ENCODE measurements at regions not wholly inside any gene's neighbourhood (a gene's known extent, or its start where the extent isn't known, plus 50 kb on each side); places are given as distances from the start of the nearest gene placed in this dataset.

DNA sequence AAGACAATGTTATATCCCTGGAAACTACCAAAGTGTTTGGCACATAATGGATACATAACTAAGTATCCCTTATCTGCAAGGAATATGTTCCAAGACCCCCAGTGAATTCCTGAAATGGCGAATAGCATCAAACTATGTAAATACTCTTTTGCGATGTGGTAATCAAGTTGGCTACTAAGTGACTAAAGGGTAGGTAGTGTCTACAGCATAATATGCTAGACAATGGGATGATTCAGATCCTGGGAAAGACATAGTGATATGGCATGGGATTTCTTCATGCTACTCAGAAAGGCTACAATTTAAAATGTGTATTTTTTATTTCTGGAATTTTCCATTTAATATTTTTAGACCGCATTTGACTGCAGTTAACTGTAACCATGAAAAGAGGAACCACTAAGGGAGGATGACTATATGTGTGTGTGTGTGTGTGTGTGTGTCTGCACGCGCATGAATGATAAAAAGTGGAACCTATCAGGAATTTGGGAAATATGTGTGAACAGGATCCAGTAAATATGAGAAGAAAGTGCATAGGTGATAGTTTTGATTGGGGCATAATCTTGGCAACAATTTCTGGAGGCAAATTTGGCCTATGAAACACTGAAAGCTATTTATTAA, 1899.9 kb downstream of the NCAM2 start:
- DNase-seq = no peak
- TF ChIP-seq GATA1 (IDR thresholded peaks at IDR 0.05; ENCODE audit: low read depth, low read length) (no peak), POLR2A (IDR thresholded peaks at IDR 0.05; ENCODE audit: low read length) (no peak)

DNA sequence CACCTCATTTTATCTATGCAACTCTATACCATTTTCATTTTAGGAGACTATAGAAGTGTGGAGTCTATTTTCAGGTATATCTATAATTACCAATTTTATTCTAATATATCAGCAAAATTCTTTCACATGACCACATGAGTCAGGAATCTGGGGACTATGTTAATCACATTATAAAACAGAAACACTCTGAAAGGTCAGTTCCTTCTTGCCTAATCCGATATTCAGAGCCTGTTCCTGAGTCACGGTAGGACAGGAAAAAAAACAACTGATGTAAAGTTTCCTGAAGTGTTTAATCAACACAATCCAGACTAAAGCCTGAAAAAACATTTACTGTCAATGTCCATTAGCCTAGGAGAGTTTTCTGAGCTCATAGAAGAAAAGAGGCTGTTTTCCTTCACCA, 1902.3 kb downstream of the NCAM2 start:
- DNase-seq = no peak
- TF ChIP-seq GATA1 (IDR thresholded peaks at IDR 0.05; ENCODE audit: low read depth, low read length) = no peak
- TF ChIP-seq POLR2A (IDR thresholded peaks at IDR 0.05; ENCODE audit: low read length) = no peak

DNA sequence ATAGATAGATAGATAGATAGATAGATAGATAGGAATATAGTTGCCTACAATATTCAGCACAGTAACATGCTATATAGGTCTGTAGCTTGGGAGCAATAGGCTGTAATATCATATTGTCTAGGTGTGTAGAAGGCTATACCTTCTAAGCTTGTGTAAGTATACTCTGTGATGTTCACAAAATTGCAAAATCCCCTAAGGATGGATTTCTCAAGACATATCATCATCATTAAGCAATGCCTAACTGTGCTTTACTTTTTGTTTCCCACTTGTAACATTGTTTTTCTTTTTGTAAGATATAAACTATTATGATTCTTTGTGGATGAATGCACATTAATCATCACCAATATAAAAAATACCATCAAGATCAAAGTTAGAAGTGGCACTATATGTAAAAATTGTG, 1905.6 kb downstream of the NCAM2 start:
- DNase-seq = no peak
- no peak for TF ChIP-seq GATA1 (IDR thresholded peaks at IDR 0.05; ENCODE audit: low read depth, low read length)
- no peak for TF ChIP-seq POLR2A (IDR thresholded peaks at IDR 0.05; ENCODE audit: low read length)

DNA sequence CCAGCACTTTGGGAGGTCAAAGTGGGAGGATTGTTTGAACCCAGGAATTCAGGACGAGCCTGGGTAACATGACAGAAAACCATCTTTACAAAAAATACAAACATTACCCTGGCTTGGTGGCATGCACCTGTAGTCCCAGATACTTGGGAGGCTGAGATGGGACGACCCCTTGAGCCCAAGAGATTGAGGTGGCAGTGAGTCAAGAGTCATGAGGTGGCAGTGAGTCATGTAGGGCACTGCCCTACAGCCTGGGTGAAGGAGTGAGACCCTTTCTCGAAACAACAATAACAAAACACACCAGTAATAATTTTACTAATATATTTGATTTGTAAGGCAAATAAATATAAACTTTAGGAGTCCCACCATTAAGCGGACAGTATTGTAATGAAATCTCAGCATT, 1906.2 kb downstream of the NCAM2 start:
- no peak for TF ChIP-seq POLR2A (IDR thresholded peaks at IDR 0.05; ENCODE audit: low read length)
- no peak for TF ChIP-seq GATA1 (IDR thresholded peaks at IDR 0.05; ENCODE audit: low read depth, low read length)
- no peak for DNase-seq

DNA sequence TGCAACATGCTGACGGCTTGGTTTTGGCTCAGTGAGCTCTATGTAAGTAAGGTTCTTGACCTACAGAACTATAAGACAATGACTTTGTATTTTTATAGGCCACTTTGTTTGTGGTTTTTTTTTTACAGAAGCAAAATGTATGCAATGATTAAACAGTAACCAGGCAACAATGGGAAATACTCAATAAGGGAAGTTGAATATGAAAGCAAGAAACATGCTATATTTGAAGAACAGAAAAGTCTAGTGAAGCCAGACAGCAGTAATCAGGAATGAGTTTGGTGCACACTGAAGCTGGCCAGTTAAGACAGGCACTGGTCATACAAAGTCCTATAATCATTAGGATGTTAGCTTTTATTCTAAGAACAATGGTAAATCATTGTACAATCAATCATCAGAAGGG, 1926.8 kb downstream of the NCAM2 start:
- TF ChIP-seq POLR2A (IDR thresholded peaks at IDR 0.05; ENCODE audit: low read length) (no peak), GATA1 (IDR thresholded peaks at IDR 0.05; ENCODE audit: low read depth, low read length) (no peak)
- no peak for DNase-seq

DNA sequence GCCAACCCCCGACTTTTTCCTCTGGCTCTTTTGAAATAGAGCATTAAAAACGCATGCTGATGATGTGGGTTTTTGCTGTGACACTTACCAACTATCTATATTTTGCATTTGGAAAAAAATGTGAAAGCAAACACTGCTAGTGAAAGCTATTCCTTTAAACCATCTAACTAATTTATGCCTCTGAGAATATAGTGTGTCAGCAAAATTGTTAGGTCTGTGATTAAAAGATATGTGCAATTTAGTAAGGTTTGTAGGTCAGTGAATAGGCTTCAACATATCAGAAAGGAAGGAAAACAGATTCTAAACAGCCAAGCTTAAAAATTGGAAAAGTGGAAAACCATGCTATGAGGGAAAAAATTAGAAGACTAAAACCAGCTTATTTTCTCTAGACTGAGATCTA, 1929.3 kb downstream of the NCAM2 start:
- DNase-seq = no peak
- TF ChIP-seq GATA1 (IDR thresholded peaks at IDR 0.05; ENCODE audit: low read depth, low read length) (no peak), POLR2A (IDR thresholded peaks at IDR 0.05; ENCODE audit: low read length) (no peak)

DNA sequence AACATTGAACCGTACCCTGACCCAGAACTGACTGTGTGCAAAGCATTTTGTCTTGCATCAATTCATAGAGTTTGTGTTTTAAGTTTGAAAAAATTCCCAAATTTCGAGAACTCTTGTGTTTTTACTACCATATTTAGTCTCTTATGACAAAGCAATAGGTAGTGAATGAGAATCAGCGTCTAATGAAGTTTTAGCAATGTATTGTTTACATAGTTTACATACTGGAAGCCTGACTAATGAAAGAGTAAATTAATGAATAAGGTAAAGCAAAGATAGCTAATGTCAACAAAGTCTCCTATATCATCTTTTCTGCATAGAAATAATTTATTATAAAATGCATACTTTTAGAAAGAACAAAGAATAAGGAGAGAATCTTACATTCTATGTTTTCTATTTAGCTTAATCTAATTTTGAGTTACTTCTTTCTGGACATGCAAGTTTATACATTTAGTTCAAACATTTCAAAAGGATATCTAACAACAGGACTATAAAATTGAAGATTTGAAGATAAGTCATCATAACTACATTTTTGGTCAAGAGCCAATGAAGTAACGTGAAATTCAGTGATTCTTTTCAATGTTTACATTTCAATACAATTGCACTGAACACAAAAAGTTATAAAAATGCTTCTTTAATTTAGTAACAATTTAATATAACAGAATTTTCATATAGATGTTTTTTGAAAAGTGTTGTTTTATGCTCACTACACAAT, 1943.7 kb downstream of the NCAM2 start:
- no peak for TF ChIP-seq GATA1 (IDR thresholded peaks at IDR 0.05; ENCODE audit: low read depth, low read length)
- no peak for TF ChIP-seq POLR2A (IDR thresholded peaks at IDR 0.05; ENCODE audit: low read length)
- no peak for DNase-seq

DNA sequence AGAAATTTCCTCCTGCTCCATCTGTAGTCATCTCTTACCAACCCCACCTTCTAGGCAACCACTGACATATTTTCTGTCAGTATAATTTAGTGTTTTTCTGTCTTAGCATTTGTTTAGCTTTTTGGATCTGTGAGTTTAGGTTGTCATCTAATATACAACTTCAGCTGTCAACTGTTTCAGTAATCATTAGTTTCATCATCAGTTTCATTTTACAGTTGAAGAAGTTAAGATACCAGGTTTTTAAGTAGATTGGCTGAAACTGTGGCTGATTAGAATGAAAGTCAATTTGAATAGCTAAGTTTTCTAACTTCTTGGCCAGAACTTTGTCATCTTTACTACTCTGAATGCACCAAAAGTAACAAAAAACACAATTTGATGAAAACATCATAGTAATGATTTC, 1957.3 kb downstream of the NCAM2 start:
- no peak for DNase-seq
- TF ChIP-seq POLR2A (IDR thresholded peaks at IDR 0.05; ENCODE audit: low read length) (no peak), GATA1 (IDR thresholded peaks at IDR 0.05; ENCODE audit: low read depth, low read length) (no peak)

DNA sequence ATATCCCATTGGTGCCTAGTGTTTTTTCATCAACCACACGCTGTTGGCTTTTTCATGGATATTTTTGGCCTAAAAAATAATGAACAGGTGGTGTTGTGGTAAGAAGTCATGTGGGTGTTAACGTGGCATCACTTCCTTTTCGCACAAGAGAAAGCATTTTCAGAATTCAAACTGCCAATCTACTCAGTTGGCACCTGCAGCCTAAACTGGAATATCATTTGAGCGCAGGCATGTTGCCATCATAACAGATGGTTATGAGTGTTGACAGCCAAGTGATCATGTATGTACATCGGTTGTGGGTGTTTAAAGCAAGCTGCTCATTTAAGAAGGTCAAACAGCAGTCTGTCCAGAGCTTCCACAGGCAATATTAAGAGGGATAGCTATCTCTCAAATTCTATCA, 1963.0 kb downstream of the NCAM2 start:
- TF ChIP-seq POLR2A (IDR thresholded peaks at IDR 0.05; ENCODE audit: low read length) (no peak), GATA1 (IDR thresholded peaks at IDR 0.05; ENCODE audit: low read depth, low read length) (no peak)
- DNase-seq = no peak

DNA sequence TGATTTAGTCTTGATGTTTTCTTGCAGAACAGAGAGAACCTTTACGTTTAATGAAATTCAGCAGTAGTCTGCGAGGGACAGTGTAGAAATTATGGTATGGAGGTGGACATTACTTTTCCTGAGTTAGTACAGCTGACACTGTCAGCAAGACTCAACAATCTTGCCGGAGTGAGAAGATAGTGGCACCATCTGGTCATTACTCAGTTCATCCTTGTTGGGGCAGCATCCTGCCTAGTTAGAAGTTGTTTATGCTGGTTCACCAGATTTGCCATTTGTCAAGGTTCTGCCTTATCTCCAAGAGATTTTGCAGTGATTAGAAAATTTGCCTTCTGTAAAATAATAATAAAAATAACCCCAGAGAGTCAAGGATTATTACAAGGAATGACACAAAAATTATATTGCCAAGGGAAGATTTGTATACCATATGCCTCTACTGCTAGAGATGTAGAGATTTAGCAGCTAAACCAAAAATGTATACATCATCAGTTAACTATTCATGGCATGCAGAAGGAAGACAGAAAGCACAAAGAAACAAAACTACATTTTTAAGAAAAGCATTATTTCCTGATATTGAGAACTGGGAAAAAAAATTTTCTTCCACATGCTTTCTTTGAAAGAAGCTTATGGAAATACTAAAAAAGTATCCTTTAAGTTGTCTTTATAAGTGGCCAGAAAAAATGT, 1967.4 kb downstream of the NCAM2 start:
- no peak for TF ChIP-seq GATA1 (IDR thresholded peaks at IDR 0.05; ENCODE audit: low read depth, low read length)
- TF ChIP-seq POLR2A (IDR thresholded peaks at IDR 0.05; ENCODE audit: low read length) = no peak
- DNase-seq = no peak

DNA sequence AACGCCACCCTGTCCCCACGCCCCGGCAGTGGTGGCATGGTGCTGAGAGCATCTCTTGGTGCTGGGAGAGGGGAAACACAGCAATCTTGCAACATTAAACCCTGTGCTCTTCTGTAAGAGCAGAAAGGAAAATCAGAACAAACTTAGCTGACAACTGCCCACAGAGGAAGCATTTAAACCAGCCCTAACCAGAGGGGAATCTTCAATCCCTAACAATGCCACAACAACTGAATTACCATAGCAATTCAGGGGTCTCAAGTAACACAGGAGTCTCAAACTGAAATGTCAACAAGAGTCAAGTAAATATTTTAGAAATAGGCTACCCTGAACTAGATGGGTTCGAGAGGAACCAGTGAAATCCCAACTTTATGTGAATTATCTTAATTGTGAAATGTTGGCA, 1983.6 kb downstream of the NCAM2 start:
- no peak for DNase-seq
- TF ChIP-seq GATA1 (IDR thresholded peaks at IDR 0.05; ENCODE audit: low read depth, low read length) = no peak
- no peak for TF ChIP-seq POLR2A (IDR thresholded peaks at IDR 0.05; ENCODE audit: low read length)

DNA sequence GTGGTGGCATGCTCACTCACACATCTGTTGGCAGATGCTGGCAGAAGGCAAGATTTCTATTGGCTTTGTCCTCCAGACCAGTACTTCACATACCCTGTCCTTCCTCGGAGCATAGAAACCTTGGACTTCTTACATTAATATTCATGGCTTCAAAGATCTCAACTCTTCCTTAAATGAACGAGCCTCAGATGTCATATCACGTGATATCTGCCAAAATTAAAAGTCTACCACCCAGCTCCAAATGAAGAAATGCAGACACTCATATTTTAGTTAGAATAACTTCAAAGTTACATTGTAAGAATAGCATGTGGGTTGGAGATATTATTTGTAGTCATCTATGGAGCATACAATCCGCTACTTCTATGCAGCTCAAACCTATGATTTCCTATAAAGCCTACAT, 1994.9 kb downstream of the NCAM2 start:
- DNase-seq = no peak
- TF ChIP-seq GATA1 (IDR thresholded peaks at IDR 0.05; ENCODE audit: low read depth, low read length) (no peak), POLR2A (IDR thresholded peaks at IDR 0.05; ENCODE audit: low read length) (no peak)

DNA sequence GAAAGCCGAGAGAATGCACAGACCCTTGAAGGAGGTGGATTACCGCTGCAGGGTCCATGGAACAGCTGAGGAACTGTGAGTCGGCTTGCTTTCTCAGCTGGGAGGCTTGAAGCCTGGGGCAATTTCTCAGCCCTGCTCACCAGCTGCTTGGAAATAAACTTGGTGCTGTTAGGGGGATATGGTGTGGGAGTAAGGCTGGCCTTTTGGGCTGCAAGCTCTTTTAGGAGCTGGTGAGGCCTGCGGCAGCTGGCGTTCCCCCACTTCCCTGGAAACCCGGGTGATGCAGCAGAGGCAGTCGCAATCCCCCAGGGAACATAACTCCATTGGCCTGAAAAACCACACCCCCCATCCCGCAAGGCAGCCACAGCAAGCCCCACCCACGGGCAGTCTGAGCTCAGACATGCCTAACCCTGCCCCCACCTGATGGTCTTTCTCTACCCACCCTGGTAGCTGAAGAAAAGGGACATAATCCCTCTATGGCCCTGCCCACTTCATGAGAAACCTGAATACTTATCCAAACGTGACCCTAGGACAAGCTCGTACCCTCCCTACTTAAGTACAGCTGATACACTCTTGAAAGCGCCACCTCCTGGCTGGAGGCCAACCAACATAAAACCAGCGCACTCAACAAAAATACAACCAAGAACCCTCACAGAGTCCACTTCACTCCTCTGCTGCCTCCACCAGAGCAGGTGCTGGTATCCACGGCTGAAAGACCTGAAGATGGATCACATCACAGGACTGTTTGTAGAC, 1995.8 kb downstream of the NCAM2 start:
- TF ChIP-seq POLR2A (IDR thresholded peaks at IDR 0.05; ENCODE audit: low read length) (no peak), GATA1 (IDR thresholded peaks at IDR 0.05; ENCODE audit: low read depth, low read length) (no peak)
- DNase-seq = no peak

DNA sequence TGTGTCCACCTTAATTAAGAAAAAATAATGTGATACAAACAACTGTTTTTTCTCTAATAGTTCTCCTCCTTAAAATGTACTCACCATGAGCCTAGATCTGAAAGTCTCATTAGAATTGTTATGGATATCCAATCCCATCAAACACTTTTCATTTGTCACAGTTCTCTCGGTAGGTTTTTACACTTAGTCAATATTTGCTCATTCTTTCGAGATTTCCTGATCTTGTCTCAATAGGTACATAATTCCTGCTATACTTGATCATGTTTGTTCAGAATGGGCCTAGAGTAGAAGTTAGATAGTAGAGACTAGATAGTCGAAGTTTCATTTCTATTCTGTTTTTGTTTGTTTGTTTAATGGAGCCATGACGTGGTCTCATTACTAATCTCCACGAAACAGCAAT, 2005.7 kb downstream of the NCAM2 start:
- TF ChIP-seq GATA1 (IDR thresholded peaks at IDR 0.05; ENCODE audit: low read depth, low read length) (no peak), POLR2A (IDR thresholded peaks at IDR 0.05; ENCODE audit: low read length) (no peak)
- DNase-seq = no peak
